GM18498 (cell line): ENCODE measurements at regions not wholly inside any gene's neighbourhood (a gene's known extent, or its start where the extent isn't known, plus 50 kb on each side); places are given as distances from the start of the nearest gene placed in this dataset.

Source experiments
- ATAC-seq: cut with Tn5 transposase; IDR thresholded peaks from one replicate; pipeline ENCODE4 v1.9.1; 2021; ENCODE audit warnings: mild to moderate bottlenecking, moderate library complexity; ENCODE audit not compliant: unreplicated experiment

GRCh38 chr6:132972254-132972653 lies 157.9 kb downstream of the RPS12 start:
- ATAC-seq: no peak

DNA sequence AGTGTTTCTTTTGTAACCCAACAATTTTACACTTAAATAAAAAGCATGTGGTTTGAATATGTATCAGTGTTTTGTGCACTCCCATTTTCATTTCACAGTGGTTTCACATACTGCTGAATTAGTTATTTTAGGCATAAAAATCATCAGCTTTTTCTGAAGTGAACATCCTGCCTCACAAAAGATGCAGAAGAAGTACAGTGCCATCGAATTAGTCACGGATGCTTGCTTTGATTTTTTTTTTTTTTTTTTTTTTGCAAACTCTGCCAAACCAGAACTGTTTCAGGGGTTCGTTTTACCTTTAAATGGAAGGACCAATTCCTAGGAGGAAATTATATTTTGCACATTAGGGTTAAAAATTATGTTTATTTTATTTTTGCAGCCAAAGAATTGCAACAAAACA lies 158.6 kb downstream of the RPS12 start:
- no peak for ATAC-seq

DNA sequence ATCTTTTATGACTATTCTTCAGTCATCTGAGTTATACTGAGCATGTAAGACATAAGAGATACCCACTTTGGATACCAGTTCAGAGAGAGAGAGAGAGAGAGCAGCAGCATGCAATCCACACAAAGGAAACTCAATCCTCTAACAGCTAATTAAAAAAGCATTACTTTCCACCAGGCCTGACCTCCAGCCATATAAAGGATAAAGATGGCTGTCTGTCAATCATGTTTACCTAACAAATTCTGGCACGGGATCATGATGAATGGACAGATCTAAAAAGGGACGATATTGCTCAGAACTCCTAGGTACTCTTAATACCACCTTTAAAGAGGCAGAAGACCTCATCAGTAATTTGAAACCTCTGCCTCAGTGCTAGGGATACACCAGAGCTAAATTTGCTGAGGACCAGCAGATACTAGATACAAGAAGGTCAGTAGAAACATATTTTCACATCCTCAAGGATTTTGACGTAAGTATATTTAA lies 159.2 kb downstream of the RPS12 start:
- no peak for ATAC-seq

- no peak for ATAC-seq
Observed at GRCh38 chr6:132974122-132974521, 159.8 kb downstream of the RPS12 start.

- no peak for ATAC-seq
Observed at GRCh38 chr6:132977413-132977812, 163.0 kb downstream of the RPS12 start.

- no peak for ATAC-seq
Observed at GRCh38 chr6:132978685-132979084, 164.3 kb downstream of the RPS12 start.

- ATAC-seq: no peak
Observed at GRCh38 chr6:132993738-132994137, 179.4 kb downstream of the RPS12 start.

DNA sequence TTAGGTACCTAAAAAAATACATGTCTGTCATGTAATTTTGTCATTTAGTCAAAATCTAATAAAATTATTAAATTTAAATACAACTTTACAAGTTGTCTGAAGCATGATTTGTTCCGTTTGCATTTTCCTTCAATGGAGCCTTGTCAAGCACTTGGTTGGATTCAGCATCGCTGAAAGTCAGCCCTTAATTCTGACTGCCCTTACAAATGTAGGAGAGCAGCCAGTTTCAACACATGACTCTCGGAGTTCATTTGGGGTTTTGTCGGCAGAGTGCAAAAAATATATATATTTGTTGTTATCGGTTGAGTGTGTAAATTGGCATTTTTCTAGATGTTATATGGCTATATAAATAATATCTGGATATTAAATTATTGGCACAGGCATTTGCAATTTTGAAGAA lies 180.6 kb downstream of the RPS12 start:
- no peak for ATAC-seq

DNA sequence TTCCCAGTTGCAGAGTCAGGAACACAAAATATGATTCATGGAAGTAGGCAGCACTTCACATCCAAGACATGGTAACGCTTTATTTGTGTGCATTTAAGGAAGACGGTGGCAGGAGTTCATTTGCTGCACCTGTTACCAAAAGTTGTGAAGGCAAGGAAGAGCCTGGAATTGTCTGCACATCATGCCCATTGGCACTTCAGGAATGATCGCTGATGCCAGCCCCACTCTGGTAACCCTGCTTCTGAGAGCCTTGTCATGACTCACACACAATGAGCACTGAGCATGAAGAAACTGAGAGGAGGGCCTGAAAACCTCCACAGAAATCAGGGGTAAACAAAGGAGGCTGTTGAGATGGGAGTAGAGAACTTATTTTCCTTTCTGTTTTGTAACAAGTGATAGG lies 181.1 kb downstream of the RPS12 start:
- ATAC-seq: no peak

DNA sequence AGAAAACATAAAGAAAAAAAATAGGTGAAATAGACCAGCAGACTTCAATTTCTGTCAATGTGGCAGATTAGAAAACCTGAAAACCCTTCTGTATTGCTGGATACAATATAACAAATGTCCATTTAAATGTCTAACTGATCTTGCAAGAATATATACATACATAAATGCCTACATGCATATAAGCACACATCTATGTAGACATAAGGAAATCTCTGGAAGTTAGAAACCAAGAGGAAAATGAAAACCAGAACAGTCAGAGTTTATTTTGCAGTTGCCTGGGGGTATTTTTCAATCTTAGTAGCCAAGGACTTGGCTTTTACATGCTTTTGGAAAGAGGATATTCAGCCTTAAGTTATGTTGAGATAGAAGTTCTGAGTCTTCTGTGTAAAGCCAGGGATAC lies 184.0 kb downstream of the RPS12 start:
- ATAC-seq: no peak

DNA sequence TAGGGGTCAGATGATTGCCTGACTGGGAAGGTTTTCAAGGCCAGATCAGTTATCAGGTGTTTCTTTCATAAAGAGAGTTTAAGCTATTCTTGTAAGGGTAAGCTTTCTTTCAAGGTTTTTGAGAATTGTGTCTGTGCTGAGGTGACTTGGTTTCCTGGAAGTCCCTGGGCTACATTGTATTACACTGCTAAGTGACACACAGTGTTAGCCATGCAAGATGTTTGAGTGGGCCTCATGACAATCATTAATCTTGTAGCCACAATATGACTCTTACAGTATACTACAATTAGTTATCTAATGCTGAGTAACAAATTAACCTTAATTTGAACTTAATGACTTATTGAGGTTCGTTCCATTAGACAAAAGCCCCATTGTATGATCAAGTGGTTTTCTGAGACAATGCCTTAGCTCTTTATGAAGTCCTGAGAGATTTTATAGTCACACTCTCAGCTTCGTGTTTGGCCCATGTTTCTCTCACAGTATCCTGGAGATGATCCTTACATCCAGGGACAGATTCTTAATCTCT lies 186.7 kb downstream of the RPS12 start:
- no peak for ATAC-seq

- no peak for ATAC-seq
Observed at GRCh38 chr6:133004304-133004884, 190.0 kb downstream of the RPS12 start.

GRCh38 chr6:133012774-133013173 lies 198.4 kb downstream of the RPS12 start:
- no peak for ATAC-seq

DNA sequence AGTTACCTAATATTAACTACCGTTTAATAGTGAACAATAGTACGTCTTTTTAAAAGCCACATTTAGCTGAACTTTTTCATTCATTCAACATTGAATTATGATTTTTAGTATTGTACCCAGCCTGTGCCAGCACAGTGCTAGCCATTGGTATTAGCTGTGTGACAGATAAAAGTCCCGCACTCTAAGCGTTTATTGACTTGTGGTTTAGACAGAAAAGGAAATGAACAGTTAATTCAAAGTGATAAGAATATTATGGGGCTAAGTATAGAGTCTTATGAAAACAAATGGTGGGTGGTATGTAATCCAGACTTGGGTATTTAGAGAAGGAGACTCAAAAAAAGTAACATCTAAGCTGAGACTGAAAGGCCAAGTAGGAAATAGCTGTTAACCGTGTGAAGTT lies 202.3 kb downstream of the RPS12 start:
- no peak for ATAC-seq

GRCh38 chr6:133017581-133017980 lies 203.2 kb downstream of the RPS12 start:
- ATAC-seq: no peak

DNA sequence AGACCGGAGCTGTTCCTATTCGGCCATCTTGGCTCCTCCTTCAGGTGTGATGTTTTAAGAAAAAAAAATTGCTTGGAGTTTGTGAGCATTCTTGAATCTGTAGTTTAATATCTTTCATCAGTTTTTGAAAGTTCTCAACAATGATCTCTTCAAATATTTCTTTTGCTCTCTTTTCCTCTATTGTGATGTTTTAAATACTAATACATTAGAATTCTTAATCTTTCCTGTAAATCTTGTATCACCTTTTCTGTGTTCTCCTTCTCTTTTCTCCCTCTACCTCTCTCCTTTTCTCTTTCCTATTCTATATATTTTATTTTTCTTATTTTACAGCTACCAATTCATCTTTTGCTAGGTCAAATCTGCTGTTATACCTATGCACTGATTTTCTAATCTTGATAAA lies 212.3 kb downstream of the RPS12 start:
- ATAC-seq: no peak

DNA sequence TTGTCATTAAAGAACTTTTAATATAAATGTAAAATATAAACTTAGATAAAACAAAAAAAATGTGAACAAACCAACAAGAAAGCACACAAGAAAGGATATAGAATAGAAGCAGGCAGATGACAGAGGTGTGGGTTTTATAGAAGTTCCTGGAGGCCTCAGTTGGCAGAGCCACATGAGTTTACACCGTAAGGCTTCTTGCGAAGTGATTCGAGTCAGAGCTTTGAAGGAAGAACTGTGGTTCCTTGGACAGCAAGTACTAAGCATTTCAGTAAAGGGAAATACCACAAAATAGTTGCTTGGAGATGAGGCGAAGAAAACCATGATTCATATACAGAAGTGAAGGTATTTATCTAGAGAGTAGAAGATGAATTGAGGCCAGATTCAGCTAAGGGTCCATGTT lies 207.9 kb upstream of the EYA4 start:
- ATAC-seq: no peak

DNA sequence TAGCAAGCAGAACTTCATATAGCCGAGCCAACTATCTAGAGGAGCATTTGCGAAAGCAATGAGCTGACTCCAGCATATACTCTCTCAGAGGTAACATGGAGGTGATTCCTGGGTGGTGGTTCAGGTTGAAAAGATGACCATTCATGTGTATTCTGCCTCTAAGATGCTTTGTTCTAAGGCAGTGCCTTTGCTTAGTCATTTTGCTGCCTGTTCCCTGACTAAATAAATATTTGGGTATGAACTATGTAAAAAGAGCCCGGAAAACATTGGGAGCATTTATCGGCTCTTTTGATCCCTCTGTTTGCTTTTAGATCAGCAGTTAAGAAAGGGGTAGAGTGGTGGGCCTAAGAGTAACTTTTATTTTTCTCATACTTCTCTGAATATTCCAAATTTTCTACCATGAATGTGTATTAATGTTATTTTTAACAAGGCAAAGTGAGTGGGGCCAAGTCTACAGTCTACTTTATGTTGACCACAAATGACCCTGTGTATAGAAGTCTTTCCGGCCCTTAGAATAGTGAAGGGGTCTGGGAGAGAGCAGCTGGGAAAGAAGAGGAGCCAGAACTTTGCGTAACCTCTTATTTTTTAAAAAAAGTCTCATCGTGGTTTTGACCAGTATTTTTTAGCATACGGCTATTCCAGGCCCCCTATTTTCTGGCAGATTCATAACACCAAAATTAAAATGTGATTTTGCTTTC lies 206.5 kb upstream of the EYA4 start:
- ATAC-seq: no peak

GRCh38 chr6:133040094-133040802 lies 200.9 kb upstream of the EYA4 start:
- no peak for ATAC-seq

GRCh38 chr6:133040803-133041419 lies 200.2 kb upstream of the EYA4 start:
- no peak for ATAC-seq

- ATAC-seq: no peak
Observed at GRCh38 chr6:133042550-133043120, 198.5 kb upstream of the EYA4 start.
